Activated T-cell treated with anti-CD3 and anti-CD28 coated beads, Interleukin-2, amount 50 U/mL, for 4 hours (primary cell): ENCODE measurements at regions not wholly inside any gene's neighbourhood (a gene's known extent, or its start where the extent isn't known, plus 50 kb on each side); places are given as distances from the start of the nearest gene placed in this dataset.

Source experiments
- ATAC-seq, 2 donors: fragments of 200-7000 bp; cut with Tn5 transposase; one replicate each; pipeline ENCODE4 v1.10.0; 2021
- DNase-seq: peaks from one replicate; pipeline ENCODE4 v3.0.0-alpha.2; 2020
- H3K27me3 Mint-ChIP-seq: one replicate; pipeline ENCODE4 v1.8.0; 2021; ENCODE audit warnings: low read depth, mixed read lengths
- H3K36me3 Mint-ChIP-seq: one replicate; pipeline ENCODE4 v1.8.0; 2022; ENCODE audit warnings: mixed read lengths; ENCODE audit not compliant: insufficient read depth
- H3K4me1 Mint-ChIP-seq: one replicate; pipeline ENCODE4 v1.8.0; 2021; ENCODE audit warnings: low read depth, mixed read lengths
- H3K4me3 Mint-ChIP-seq: one replicate; pipeline ENCODE4 v1.8.0; 2021; ENCODE audit warnings: mild to moderate bottlenecking, moderate library complexity, mixed read lengths
- H3K9me3 Mint-ChIP-seq: one replicate; pipeline ENCODE4 v1.8.0; 2021; ENCODE audit warnings: mixed read lengths

DNA sequence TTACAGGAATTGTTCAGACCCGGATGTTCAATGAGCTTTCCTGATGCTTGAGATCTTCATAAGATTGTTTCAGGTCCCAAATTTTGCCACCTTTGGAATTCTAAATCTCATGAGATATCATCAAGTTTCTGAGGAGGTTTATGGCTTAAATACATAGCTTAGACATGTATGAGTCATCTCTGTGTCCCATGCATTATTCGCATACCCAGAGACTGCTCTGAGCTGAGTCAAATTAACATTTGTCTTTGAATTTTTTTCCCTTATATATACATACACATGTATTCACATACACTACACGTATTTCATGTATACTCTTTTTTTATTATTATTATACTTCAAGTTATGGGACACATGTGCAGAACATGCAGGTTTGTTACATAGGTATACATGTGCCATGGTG is 744.6 kb downstream of the BRINP1 start:
- Mint-ChIP-seq H3K4me3 (no peak overlapping the region), H3K4me1 (no peaks in the 10 kb centered on the region), H3K9me3 (no peaks in the 10 kb centered on the region), H3K27me3 (no peaks in the 10 kb centered on the region), H3K36me3 (no peaks in the 10 kb centered on the region)
- DNase-seq (no peak), ATAC-seq (no peak)

- no peak overlapping the region for H3K4me3 Mint-ChIP-seq
- no peaks in the 10 kb centered on the region for H3K4me1 Mint-ChIP-seq
- DNase-seq (no peak), ATAC-seq (no peak)
- no peaks in the 10 kb centered on the region for H3K36me3 Mint-ChIP-seq
- H3K27me3 Mint-ChIP-seq, result no peaks in the 10 kb centered on the region
- H3K9me3 Mint-ChIP-seq, result peaks cover 28% of the 10 kb centered on the region
These were observed 739.2 kb downstream of the BRINP1 start for GRCh38 chr9:118630079-118630478.

DNA sequence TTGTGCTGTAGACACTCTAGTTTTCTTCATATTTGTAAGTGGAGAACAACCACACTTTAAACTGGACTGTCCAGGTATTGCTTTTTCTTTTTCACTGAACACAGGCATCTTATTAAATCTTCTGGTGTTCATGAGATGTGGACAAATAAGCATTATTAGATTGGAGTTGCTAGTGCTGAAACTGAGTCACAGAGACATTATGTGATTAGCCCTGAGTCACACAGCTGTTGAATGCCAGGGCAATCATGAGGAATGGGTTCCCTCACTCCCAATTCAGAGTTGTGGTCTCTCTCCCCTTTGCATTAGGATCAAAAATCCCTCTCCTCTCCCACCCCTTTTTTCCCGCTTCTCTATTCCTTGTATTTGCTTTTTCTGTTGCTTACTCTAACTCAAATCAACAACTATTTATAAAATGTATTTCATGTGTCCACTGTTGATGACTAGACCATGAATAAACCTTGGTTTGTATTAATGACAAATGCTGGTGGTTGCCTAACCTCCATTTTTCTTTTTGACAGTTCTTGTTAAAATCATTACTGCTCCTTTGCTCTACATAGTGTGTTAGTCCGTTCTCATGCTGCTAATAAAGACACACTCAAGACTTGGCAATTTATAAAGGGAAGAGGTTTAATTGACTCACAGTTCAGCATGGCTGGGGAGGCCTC is 738.2 kb downstream of the BRINP1 start:
- no peak overlapping the region for H3K4me3 Mint-ChIP-seq
- DNase-seq, result no peak
- no peaks in the 10 kb centered on the region for H3K27me3 Mint-ChIP-seq
- no peak for ATAC-seq
- peaks cover 28% of the 10 kb centered on the region for H3K9me3 Mint-ChIP-seq
- H3K36me3 Mint-ChIP-seq, result no peaks in the 10 kb centered on the region
- H3K4me1 Mint-ChIP-seq, result no peaks in the 10 kb centered on the region

- Mint-ChIP-seq H3K27me3 (no peaks in the 10 kb centered on the region), H3K36me3 (no peaks in the 10 kb centered on the region), H3K4me1 (no peaks in the 10 kb centered on the region), H3K9me3 (peaks cover 28% of the 10 kb centered on the region), H3K4me3 (no peak overlapping the region)
- no peak for ATAC-seq
- DNase-seq, result no peak
These were observed 737.3 kb downstream of the BRINP1 start for GRCh38 chr9:118631956-118632355.

DNA sequence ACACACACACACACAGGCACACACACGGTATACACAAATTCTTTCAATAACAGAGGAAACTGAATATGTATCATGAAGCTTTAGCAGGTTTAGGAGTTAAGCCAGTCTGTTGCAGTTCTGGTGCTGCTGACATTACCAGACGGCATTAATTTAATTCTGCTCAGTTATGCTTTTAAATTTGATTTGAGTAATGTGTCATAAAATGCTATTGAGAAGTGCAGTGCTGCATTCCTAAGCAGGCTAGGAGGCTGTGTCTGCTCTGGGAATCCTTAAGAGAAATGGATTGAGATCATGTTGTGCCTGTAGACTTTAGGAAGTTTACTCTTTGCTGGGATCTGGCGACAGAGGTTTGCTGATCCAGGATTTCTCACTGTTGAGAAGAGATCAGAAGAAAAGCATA is 733.8 kb downstream of the BRINP1 start:
- ATAC-seq (no peak), DNase-seq (no peak)
- Mint-ChIP-seq H3K27me3 (no peaks in the 10 kb centered on the region), H3K36me3 (no peaks in the 10 kb centered on the region), H3K4me1 (no peaks in the 10 kb centered on the region), H3K4me3 (no peak overlapping the region), H3K9me3 (peaks cover 32% of the 10 kb centered on the region)

DNA sequence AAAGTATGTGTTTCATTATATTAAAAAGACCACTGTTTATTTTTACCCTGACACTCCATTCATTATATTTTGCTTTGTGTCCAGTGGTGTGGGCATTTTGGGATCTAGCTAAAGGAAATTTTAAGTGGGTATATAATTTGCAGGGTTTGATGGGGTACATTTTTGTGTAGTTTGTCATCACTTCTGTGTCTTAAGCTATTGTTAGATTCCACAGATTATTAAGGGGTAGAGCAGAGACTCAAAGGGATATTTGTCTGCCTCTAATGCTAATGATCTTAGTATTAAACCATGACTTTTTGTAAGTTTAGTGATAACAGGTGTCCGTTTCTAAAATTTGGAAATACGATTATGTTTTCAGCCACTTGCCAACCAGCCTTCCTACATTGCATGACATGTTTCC is 731.6 kb downstream of the BRINP1 start:
- H3K9me3 Mint-ChIP-seq, result peaks cover 29% of the 10 kb centered on the region
- DNase-seq, result no peak
- no peaks in the 10 kb centered on the region for H3K27me3 Mint-ChIP-seq
- H3K4me1 Mint-ChIP-seq, result no peaks in the 10 kb centered on the region
- ATAC-seq, result no peak
- no peaks in the 10 kb centered on the region for H3K36me3 Mint-ChIP-seq
- no peak overlapping the region for H3K4me3 Mint-ChIP-seq

DNA sequence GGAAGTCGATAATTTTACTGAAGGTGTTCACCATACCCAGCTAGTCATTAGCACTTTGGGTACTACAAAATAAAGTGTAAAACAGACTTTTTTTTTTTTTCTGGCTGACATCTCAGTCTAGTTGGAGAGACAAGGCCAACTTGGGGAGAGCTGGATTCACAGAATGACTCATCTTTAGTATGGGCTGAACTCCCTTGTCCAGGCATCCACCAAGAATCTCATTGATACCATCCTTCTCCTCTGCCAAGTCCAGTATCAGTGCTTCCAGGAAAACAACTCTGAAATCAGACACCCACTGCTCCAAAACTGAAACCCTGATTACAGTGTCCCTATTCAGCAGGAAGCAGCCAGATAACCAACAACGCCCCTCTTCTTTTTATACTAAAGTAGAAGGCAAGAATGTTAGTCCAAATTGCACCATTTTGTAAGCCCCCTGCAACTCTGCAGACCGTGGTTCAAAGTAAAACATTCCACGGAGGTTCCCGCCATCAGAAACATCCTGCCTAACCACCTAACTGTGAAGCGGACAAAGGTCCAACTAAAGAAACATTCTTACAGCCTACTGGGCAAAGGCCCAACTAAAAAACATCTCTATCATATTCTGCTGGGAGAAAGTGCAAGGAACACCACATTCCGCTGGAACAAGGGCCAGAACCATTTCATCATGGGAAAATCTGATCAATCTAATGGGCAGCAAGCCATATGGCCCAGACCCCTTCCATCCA is 728.2 kb downstream of the BRINP1 start:
- peaks cover 25% of the 10 kb centered on the region for H3K9me3 Mint-ChIP-seq
- H3K36me3 Mint-ChIP-seq, result no peaks in the 10 kb centered on the region
- no peaks in the 10 kb centered on the region for H3K27me3 Mint-ChIP-seq
- ATAC-seq, result no peak
- H3K4me3 Mint-ChIP-seq, result no peak overlapping the region
- no peak for DNase-seq
- no peaks in the 10 kb centered on the region for H3K4me1 Mint-ChIP-seq

GRCh38 chr9:118643118-118643517 is 726.1 kb downstream of the BRINP1 start:
- H3K4me1 Mint-ChIP-seq, result no peaks in the 10 kb centered on the region
- H3K4me3 Mint-ChIP-seq, result no peak overlapping the region
- H3K9me3 Mint-ChIP-seq, result peaks cover 33% of the 10 kb centered on the region
- no peaks in the 10 kb centered on the region for H3K36me3 Mint-ChIP-seq
- no peaks in the 10 kb centered on the region for H3K27me3 Mint-ChIP-seq
- ATAC-seq (no peak), DNase-seq (no peak)

GRCh38 chr9:118644066-118644465 is 725.2 kb downstream of the BRINP1 start:
- Mint-ChIP-seq H3K36me3 (no peaks in the 10 kb centered on the region), H3K9me3 (peaks cover 30% of the 10 kb centered on the region), H3K4me3 (no peak overlapping the region), H3K4me1 (no peaks in the 10 kb centered on the region), H3K27me3 (no peaks in the 10 kb centered on the region)
- ATAC-seq, result no peak
- DNase-seq, result no peak

DNA sequence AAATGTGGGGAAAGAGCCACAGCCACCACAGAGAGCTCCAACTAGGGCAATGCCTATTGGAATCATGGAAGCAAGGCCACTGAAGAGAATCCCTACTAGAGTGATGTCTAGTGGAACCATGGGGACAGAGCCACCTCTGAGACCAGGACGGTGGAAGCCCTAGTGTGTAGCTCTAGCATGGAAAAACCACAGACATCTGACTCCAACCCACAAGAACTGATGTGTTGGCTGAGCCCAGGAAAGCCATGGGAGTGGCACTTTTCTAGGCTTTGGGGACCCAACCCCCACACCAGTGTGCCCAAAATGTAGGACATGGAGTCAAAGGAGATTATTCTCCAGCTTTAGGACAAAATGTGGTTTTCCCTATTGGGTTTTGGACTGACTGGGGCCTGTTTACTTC is 721.9 kb downstream of the BRINP1 start:
- Mint-ChIP-seq H3K36me3 (no peaks in the 10 kb centered on the region), H3K4me1 (no peaks in the 10 kb centered on the region), H3K4me3 (no peak overlapping the region), H3K27me3 (no peaks in the 10 kb centered on the region), H3K9me3 (peaks cover 21% of the 10 kb centered on the region)
- no peak for ATAC-seq
- no peak for DNase-seq

- Mint-ChIP-seq H3K9me3 (peaks cover 14% of the 10 kb centered on the region), H3K4me1 (no peaks in the 10 kb centered on the region), H3K36me3 (no peaks in the 10 kb centered on the region), H3K4me3 (no peak overlapping the region), H3K27me3 (no peaks in the 10 kb centered on the region)
- DNase-seq (no peak), ATAC-seq (no peak)
These were observed 718.8 kb downstream of the BRINP1 start for GRCh38 chr9:118650417-118650816.

- H3K27me3 Mint-ChIP-seq, result no peaks in the 10 kb centered on the region
- H3K4me1 Mint-ChIP-seq, result no peaks in the 10 kb centered on the region
- no peak for ATAC-seq
- peaks cover 9% of the 10 kb centered on the region for H3K9me3 Mint-ChIP-seq
- DNase-seq, result no peak
- no peaks in the 10 kb centered on the region for H3K36me3 Mint-ChIP-seq
- H3K4me3 Mint-ChIP-seq, result no peak overlapping the region
These were observed 717.7 kb downstream of the BRINP1 start for GRCh38 chr9:118651511-118651910.

GRCh38 chr9:118652258-118652657 is 717.0 kb downstream of the BRINP1 start:
- H3K9me3 Mint-ChIP-seq, result peaks cover 9% of the 10 kb centered on the region

GRCh38 chr9:118652912-118653311 is 716.3 kb downstream of the BRINP1 start:
- DNase-seq (no peak), ATAC-seq (no peak)
- Mint-ChIP-seq H3K9me3 (peaks cover 9% of the 10 kb centered on the region), H3K4me3 (no peak overlapping the region), H3K36me3 (no peaks in the 10 kb centered on the region), H3K27me3 (no peaks in the 10 kb centered on the region), H3K4me1 (no peaks in the 10 kb centered on the region)

More at GRCh38 chr9:118652258-118652657, 717.0 kb downstream of the BRINP1 start:
- Mint-ChIP-seq H3K4me3 (no peak overlapping the region), H3K4me1 (no peaks in the 10 kb centered on the region), H3K36me3 (no peaks in the 10 kb centered on the region), H3K27me3 (no peaks in the 10 kb centered on the region)
- DNase-seq (no peak), ATAC-seq (no peak)

DNA sequence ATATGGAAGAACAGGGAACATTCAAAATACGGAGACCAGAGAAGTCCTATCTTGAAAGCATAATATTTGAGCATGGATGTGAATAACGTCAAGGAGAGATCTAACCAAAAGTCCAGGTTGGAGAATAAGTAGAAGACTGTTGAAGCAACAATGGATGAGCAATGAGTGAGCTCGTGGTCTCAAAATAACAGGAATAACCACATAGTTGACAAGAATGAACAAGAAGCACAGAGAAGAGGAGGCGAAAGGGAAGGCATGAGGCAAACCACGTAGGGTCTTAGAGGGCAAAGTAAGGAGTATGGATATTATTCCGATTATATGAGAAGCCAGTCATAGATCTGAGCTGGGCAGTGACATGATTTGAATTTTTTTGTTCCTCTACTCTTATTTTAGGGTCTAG is 710.2 kb downstream of the BRINP1 start:
- Mint-ChIP-seq H3K4me3 (no peak overlapping the region), H3K4me1 (no peaks in the 10 kb centered on the region), H3K9me3 (peaks cover 5% of the 10 kb centered on the region), H3K27me3 (no peaks in the 10 kb centered on the region), H3K36me3 (no peaks in the 10 kb centered on the region)
- no peak for DNase-seq
- no peak for ATAC-seq
